ENCODE measurements at regions not wholly inside any gene's neighbourhood (a gene's known extent, or its start where the extent isn't known, plus 50 kb on each side); places are given as distances from the start of the nearest gene placed in this dataset.
A peak's percentile ranks its signal among the peaks of the same experiment; 100 is the strongest.

- no peak for DNase-seq
Observed at GRCh38 chr2:37472959-37473358, 128.5 kb downstream of the QPCT start.

GRCh38 chr2:37476411-37476810, 132.0 kb downstream of the QPCT start:
- no peak for DNase-seq

- DNase-seq, result no peak
Observed at GRCh38 chr2:37477921-37478320, 133.5 kb downstream of the QPCT start.

- DNase-seq, result no peak
Observed at GRCh38 chr2:37481244-37481643, 136.8 kb downstream of the QPCT start.

GRCh38 chr2:37489041-37489456, 144.6 kb downstream of the QPCT start:
- no peak for DNase-seq

GRCh38 chr2:37489536-37489935, 145.1 kb downstream of the QPCT start:
- DNase-seq, result no peak

GRCh38 chr2:37493425-37493824, 149.0 kb downstream of the QPCT start:
- DNase-seq, result no peak

- no peak for DNase-seq
Observed at GRCh38 chr2:37499113-37499512, 154.7 kb downstream of the QPCT start.

GRCh38 chr2:37500031-37500430, 155.6 kb downstream of the QPCT start:
- no peak for DNase-seq

- DNase-seq, result no peak
Observed at GRCh38 chr2:37501113-37501512, 156.7 kb downstream of the QPCT start.

- DNase-seq, result no peak
Observed at GRCh38 chr2:37506407-37507050, 162.1 kb downstream of the QPCT start.

- DNase-seq, result no peak
Observed at GRCh38 chr2:37507051-37507410, 162.6 kb downstream of the QPCT start.

GRCh38 chr2:37507703-37508102, 163.3 kb downstream of the QPCT start:
- no peak for DNase-seq

- no peak for DNase-seq
Observed at GRCh38 chr2:37512971-37513370, 158.5 kb downstream of the CDC42EP3 start.

GRCh38 chr2:37523814-37524362, 147.6 kb downstream of the CDC42EP3 start:
- DNase-seq, result peak; percentile 49

GRCh38 chr2:37526323-37526722, 145.1 kb downstream of the CDC42EP3 start:
- DNase-seq, result no peak

- no peak for DNase-seq
Observed at GRCh38 chr2:37526856-37527255, 144.6 kb downstream of the CDC42EP3 start.

GRCh38 chr2:37527361-37527760, 144.1 kb downstream of the CDC42EP3 start:
- DNase-seq, result no peak

- no peak for DNase-seq
Observed at GRCh38 chr2:37529830-37530415, 141.5 kb downstream of the CDC42EP3 start.

- no peak for DNase-seq
Observed at GRCh38 chr2:37532503-37532902, 138.9 kb downstream of the CDC42EP3 start.

- no peak for DNase-seq
Observed at GRCh38 chr2:37537316-37537715, 134.1 kb downstream of the CDC42EP3 start.

GRCh38 chr2:37541516-37541915, 129.9 kb downstream of the CDC42EP3 start:
- DNase-seq, result no peak

- DNase-seq, result no peak
Observed at GRCh38 chr2:37543999-37544557, 127.4 kb downstream of the CDC42EP3 start.

- no peak for DNase-seq
Observed at GRCh38 chr2:37544591-37545031, 126.8 kb downstream of the CDC42EP3 start.
